ENCODE measurements at regions not wholly inside any gene's neighbourhood (a gene's known extent, or its start where the extent isn't known, plus 50 kb on each side); places are given as distances from the start of the nearest gene placed in this dataset.
A peak's percentile ranks its signal among the peaks of the same experiment; 100 is the strongest.

- H3K4me1 Mint-ChIP-seq (ENCODE audit: low read depth, unreplicated experiment): peaks cover 9% of the 10 kb centered on the region
Observed at GRCh38 chr1:58971629-58972140, 187.8 kb upstream of the JUN start.

GRCh38 chr1:58975888-58976287 lies 192.0 kb upstream of the JUN start:
- peak overlapping the region; percentile 0 for H3K27ac Mint-ChIP-seq (ENCODE audit: unreplicated experiment)
- FAIRE-seq: no peak
- H3K4me3 Mint-ChIP-seq (ENCODE audit: unreplicated experiment): no peak overlapping the region

More at GRCh38 chr1:58971629-58972140, 187.8 kb upstream of the JUN start:
- Histone ChIP-seq H3K79me2 (ENCODE audit: insufficient read depth, low read length) (no peaks in the 10 kb centered on the region), H3K36me3 (ENCODE audit: insufficient read depth, low read length) (no peaks in the 10 kb centered on the region), H3K9me3 (ENCODE audit: insufficient read depth, low read depth, low read length) (no peaks in the 10 kb centered on the region), H3K9ac (ENCODE audit: low read length) (no peak overlapping the region), H3K27me3 (ENCODE audit: insufficient read depth, low read length) (no peaks in the 10 kb centered on the region), H3K4me1 (ENCODE audit: insufficient read depth, low read length) (no peaks in the 10 kb centered on the region), H3K4me3 (ENCODE audit: insufficient read depth, low read depth, low read length) (no peak overlapping the region), H3K4me2 (ENCODE audit: low read length) (no peak overlapping the region), H2AFZ (ENCODE audit: low read depth, low read length) (no peak overlapping the region), H3K27ac (ENCODE audit: low read depth, low read length) (no peak overlapping the region), H4K20me1 (ENCODE audit: insufficient read depth, low read length) (no peaks in the 10 kb centered on the region)
- DNase-seq (ENCODE audit: low read depth) (no peak), FAIRE-seq (no peak)
- Mint-ChIP-seq H3K9me3 (ENCODE audit: unreplicated experiment) (peaks cover 4% of the 10 kb centered on the region), H3K27me3 (ENCODE audit: low read depth, unreplicated experiment) (peaks cover 7% of the 10 kb centered on the region), H3K4me3 (ENCODE audit: unreplicated experiment) (no peak overlapping the region), H3K36me3 (ENCODE audit: low read depth, unreplicated experiment) (peaks cover 2% of the 10 kb centered on the region), H3K27ac (ENCODE audit: unreplicated experiment) (no peak overlapping the region)
- TF ChIP-seq CTCF (IDR thresholded peaks at IDR 0.05; ENCODE audit: insufficient read depth, low read depth, low read length) (no peak), EZH2 (IDR thresholded peaks at IDR 0.05; ENCODE audit: insufficient read depth, low read length) (no peak)

More at GRCh38 chr1:58975888-58976287, 192.0 kb upstream of the JUN start:
- no peak overlapping the region for H3K4me2 ChIP-seq (ENCODE audit: low read length)
- H3K36me3 Mint-ChIP-seq (ENCODE audit: low read depth, unreplicated experiment): peaks cover 2% of the 10 kb centered on the region
- peaks cover 19% of the 10 kb centered on the region for H3K27me3 Mint-ChIP-seq (ENCODE audit: low read depth, unreplicated experiment)
- H2AFZ ChIP-seq (ENCODE audit: low read depth, low read length): no peak overlapping the region
- H3K4me3 ChIP-seq (ENCODE audit: insufficient read depth, low read depth, low read length): no peak overlapping the region
- no peak overlapping the region for H3K27ac ChIP-seq (ENCODE audit: low read depth, low read length)
- H3K9ac ChIP-seq (ENCODE audit: low read length): no peak overlapping the region
- H3K79me2 ChIP-seq (ENCODE audit: insufficient read depth, low read length): no peaks in the 10 kb centered on the region
- no peak for DNase-seq (ENCODE audit: low read depth)
- H4K20me1 ChIP-seq (ENCODE audit: insufficient read depth, low read length): no peaks in the 10 kb centered on the region
- no peaks in the 10 kb centered on the region for H3K36me3 ChIP-seq (ENCODE audit: insufficient read depth, low read length)
- peaks cover 5% of the 10 kb centered on the region for H3K4me1 Mint-ChIP-seq (ENCODE audit: low read depth, unreplicated experiment)
- no peaks in the 10 kb centered on the region for H3K9me3 ChIP-seq (ENCODE audit: insufficient read depth, low read depth, low read length)
- no peaks in the 10 kb centered on the region for H3K4me1 ChIP-seq (ENCODE audit: insufficient read depth, low read length)
- peaks cover 4% of the 10 kb centered on the region for H3K9me3 Mint-ChIP-seq (ENCODE audit: unreplicated experiment)
- TF ChIP-seq EZH2 (IDR thresholded peaks at IDR 0.05; ENCODE audit: insufficient read depth, low read length) (no peak), CTCF (IDR thresholded peaks at IDR 0.05; ENCODE audit: insufficient read depth, low read depth, low read length) (no peak)
- no peaks in the 10 kb centered on the region for H3K27me3 ChIP-seq (ENCODE audit: insufficient read depth, low read length)

Data from astrocyte (in vitro differentiated cells and primary cell).